PFSK-1 (cell line): ENCODE measurements at regions not wholly inside any gene's neighbourhood (a gene's known extent, or its start where the extent isn't known, plus 50 kb on each side); places are given as distances from the start of the nearest gene placed in this dataset.

Experiments used
- FOXP2 ChIP-seq: optimal IDR thresholded peaks from 2 replicates; pipeline ENCODE3; 2011; ENCODE audit warnings: borderline replicate concordance, control low read depth, inconsistent platforms; ENCODE audit not compliant: insufficient read depth; ENCODE audit errors: extremely low read length, extremely low read depth
- POLR2AphosphoS5 ChIP-seq: IDR thresholded peaks from 2 replicates; pipeline ENCODE4 v1.6.1; 2012; ENCODE audit warnings: low read depth, mild to moderate bottlenecking, control low read depth, low read length, moderate library complexity
- REST ChIP-seq, 2 experiments: IDR thresholded peaks; 2 replicates each; pipeline versions ENCODE4 v1.6.1 to v1.8.0; 2011 to 2012; ENCODE audit warnings: low read depth in 2 of 2, low read length in 2 of 2, control low read depth in 1 of 2, inconsistent platforms in 1 of 2, mild to moderate bottlenecking in 1 of 2, moderate library complexity in 1 of 2; ENCODE audit not compliant: insufficient read depth in 1 of 2
- SIN3A ChIP-seq: IDR thresholded peaks from 2 replicates; pipeline ENCODE4 v1.6.1; 2012; ENCODE audit warnings: mild to moderate bottlenecking, low read length, moderate library complexity, borderline replicate concordance; ENCODE audit not compliant: insufficient read depth
- TAF1 ChIP-seq: IDR thresholded peaks from 2 replicates; pipeline ENCODE4 v1.6.1; 2012; ENCODE audit warnings: low read length, control low read depth, borderline replicate concordance; ENCODE audit not compliant: insufficient read depth

- TF ChIP-seq TAF1 (no peak), POLR2AphosphoS5 (no peak), SIN3A (no peak), REST (IDR thresholded peaks at IDR 0.05; ENCODE audit: insufficient read depth in 1 of 2, low read depth in 2 of 2, low read length in 2 of 2) (no peak), FOXP2 (no peak)
Measured at GRCh38 chr21:27359141-27359540, 392.3 kb upstream of the ADAMTS5 start.
